B cell (primary cell): ENCODE measurements at regions not wholly inside any gene's neighbourhood (a gene's known extent, or its start where the extent isn't known, plus 50 kb on each side); places are given as distances from the start of the nearest gene placed in this dataset.

ENCODE experiments used
- ATAC-seq: fragments of 200-7000 bp; cut with Tn5 transposase; one replicate; pipeline ENCODE4 v1.10.0; 2021; ENCODE audit warnings: low read depth, mild to moderate bottlenecking, moderate number of reproducible peaks, moderate library complexity
- CTCF ChIA-PET: fragments of 350-600 bp; sonication (Branson Sonifier 250); formaldehyde crosslinking; loops from one replicate; lab custom pipeline; 2021; ENCODE audit warnings: antibody characterized with exemption, inconsistent platforms; lab: Charles Lee
- POLR2A ChIA-PET: fragments of 350-600 bp; sonication (Branson Sonifier 250); formaldehyde crosslinking; loops from one replicate; lab custom pipeline; 2021; ENCODE audit warnings: antibody characterized with exemption; lab: Charles Lee
- DNase-seq: peaks from one replicate; pipeline ENCODE4 v3.0.0; 2013
- H2AFZ ChIP-seq: 2 replicates; pipeline ENCODE4 v1.6.1; 2012; ENCODE audit warnings: mild to moderate bottlenecking, low read depth, low read length; ENCODE audit not compliant: insufficient read depth, poor library complexity, severe bottlenecking
- H3K27ac ChIP-seq, 2 donors: 1 replicate in 1 of 2; 2 replicates in 1 of 2; pipeline ENCODE4 v1.5.1; 2012 to 2013; ENCODE audit warnings: low read length in 2 of 2, mild to moderate bottlenecking in 2 of 2, moderate library complexity in 1 of 2
- H3K27me3 ChIP-seq, 4 experiments: fragments of 200-600 bp in 1 of 4; sonication (generic) in 1 of 4; replicated peaks in 1 of 4; 1 replicate in 2 of 4; 2 replicates in 2 of 4; pipeline versions ENCODE4 v1.6.1 to v1.7.0; 2013 to 2016; ENCODE audit warnings: low read length in 3 of 4, mild to moderate bottlenecking in 2 of 4, mixed read lengths in 1 of 4, moderate library complexity in 1 of 4; ENCODE audit not compliant: insufficient read depth in 4 of 4, control insufficient read depth in 3 of 4; ENCODE audit errors: control extremely low read depth in 1 of 4
- H3K36me3 ChIP-seq, 2 experiments: replicated peaks in 1 of 2; 1 replicate in 1 of 2; 2 replicates in 1 of 2; pipeline versions ENCODE4 v1.6.1 to v1.7.1; 2013; ENCODE audit warnings: low read length in 1 of 2; ENCODE audit not compliant: insufficient read depth in 2 of 2, control insufficient read depth in 1 of 2; ENCODE audit errors: control extremely low read depth in 1 of 2, extremely low read depth in 1 of 2
- H3K4me1 ChIP-seq, 2 donors: fragments of 200-600 bp in 1 of 2; sonication (generic) in 1 of 2; 1 replicate in 1 of 2; 2 replicates in 1 of 2; pipeline versions ENCODE4 v1.5.1 to v1.6.1; 2013 to 2017; ENCODE audit warnings: low read length in 2 of 2; ENCODE audit not compliant: control insufficient read depth in 2 of 2, insufficient read depth in 2 of 2
- H3K4me2 ChIP-seq: replicated peaks from 2 replicates; pipeline ENCODE3; 2012; ENCODE audit warnings: mild to moderate bottlenecking, low read depth, low read length; ENCODE audit not compliant: poor library complexity, severe bottlenecking
- H3K4me3 ChIP-seq, 5 experiments: fragments of 200-600 bp in 1 of 5; sonication (generic) in 1 of 5; 1 replicate in 3 of 5; 2 replicates in 2 of 5; pipeline versions ENCODE4 v1.5.1 to v1.7.0; 2011 to 2016; ENCODE audit warnings: low read length in 4 of 5, mild to moderate bottlenecking in 4 of 5, low read depth in 2 of 5, control low read depth in 1 of 5, moderate library complexity in 1 of 5; ENCODE audit not compliant: insufficient read depth in 1 of 5; ENCODE audit errors: control extremely low read depth in 1 of 5, extremely low read depth in 1 of 5
- H3K79me2 ChIP-seq: fragments of 200-600 bp; sonication (generic); one replicate; pipeline ENCODE4 v1.6.0; 2016; ENCODE audit warnings: low read length; ENCODE audit not compliant: control insufficient read depth, insufficient read depth
- H3K9ac ChIP-seq: fragments of 200-600 bp; sonication (generic); 2 replicates; pipeline ENCODE4 v1.6.1; 2017; ENCODE audit warnings: mild to moderate bottlenecking, low read length, moderate library complexity
- H3K9me3 ChIP-seq, 3 donors: one replicate each; pipeline versions ENCODE4 v1.6.1 to v1.7.1; 2013; ENCODE audit warnings: low read length in 2 of 3; ENCODE audit not compliant: control insufficient read depth in 2 of 3, insufficient read depth in 1 of 3; ENCODE audit errors: control extremely low read depth in 1 of 3
- H4K20me1 ChIP-seq: 2 replicates; pipeline ENCODE4 v1.6.0; 2012; ENCODE audit warnings: mild to moderate bottlenecking, low read length; ENCODE audit not compliant: insufficient read depth, control insufficient read depth, poor library complexity, severe bottlenecking
- H3K27ac Mint-ChIP-seq: one replicate; pipeline ENCODE4 v1.8.0; 2021; ENCODE audit warnings: mixed read lengths
- H3K27me3 Mint-ChIP-seq: one replicate; pipeline ENCODE4 v1.8.0; 2021; ENCODE audit warnings: mixed read lengths
- H3K4me1 Mint-ChIP-seq: one replicate; pipeline ENCODE4 v1.8.0; 2021; ENCODE audit warnings: mixed read lengths
- H3K4me3 Mint-ChIP-seq: one replicate; pipeline ENCODE4 v1.8.0; 2021; ENCODE audit warnings: mixed read lengths
- H3K9me3 Mint-ChIP-seq: one replicate; pipeline ENCODE4 v1.8.0; 2022; ENCODE audit warnings: mixed read lengths; ENCODE audit not compliant: insufficient read depth
- EZH2 ChIP-seq: IDR thresholded peaks from 2 replicates; pipeline ENCODE4 v1.6.1; 2012; ENCODE audit warnings: borderline replicate concordance, low read depth, mild to moderate bottlenecking, moderate library complexity, low read length; ENCODE audit not compliant: insufficient read depth, poor library complexity, severe bottlenecking
- WGBS: methylation state at CpG from one replicate; pipeline ENCODE4 v1.1.5; 2013; ENCODE audit warnings: missing lambda C conversion rate; ENCODE audit not compliant: insufficient coverage; 5-methylcytosine and 5-hydroxymethylcytosine counted together
- intact Hi-C: fragments of 100-400 bp; cut with micrococcal nuclease; formaldehyde crosslinking; loops from one replicate; pipeline ENCODE4 v1.10.0; 2022
- TF ChIP-seq, protein P1 (sequence below): fragments of 200-600 bp; IDR thresholded peaks from one replicate; pipeline ENCODE4 v1.8.0; 2022; ENCODE audit warnings: antibody characterized with exemption, mild to moderate bottlenecking

DNA sequence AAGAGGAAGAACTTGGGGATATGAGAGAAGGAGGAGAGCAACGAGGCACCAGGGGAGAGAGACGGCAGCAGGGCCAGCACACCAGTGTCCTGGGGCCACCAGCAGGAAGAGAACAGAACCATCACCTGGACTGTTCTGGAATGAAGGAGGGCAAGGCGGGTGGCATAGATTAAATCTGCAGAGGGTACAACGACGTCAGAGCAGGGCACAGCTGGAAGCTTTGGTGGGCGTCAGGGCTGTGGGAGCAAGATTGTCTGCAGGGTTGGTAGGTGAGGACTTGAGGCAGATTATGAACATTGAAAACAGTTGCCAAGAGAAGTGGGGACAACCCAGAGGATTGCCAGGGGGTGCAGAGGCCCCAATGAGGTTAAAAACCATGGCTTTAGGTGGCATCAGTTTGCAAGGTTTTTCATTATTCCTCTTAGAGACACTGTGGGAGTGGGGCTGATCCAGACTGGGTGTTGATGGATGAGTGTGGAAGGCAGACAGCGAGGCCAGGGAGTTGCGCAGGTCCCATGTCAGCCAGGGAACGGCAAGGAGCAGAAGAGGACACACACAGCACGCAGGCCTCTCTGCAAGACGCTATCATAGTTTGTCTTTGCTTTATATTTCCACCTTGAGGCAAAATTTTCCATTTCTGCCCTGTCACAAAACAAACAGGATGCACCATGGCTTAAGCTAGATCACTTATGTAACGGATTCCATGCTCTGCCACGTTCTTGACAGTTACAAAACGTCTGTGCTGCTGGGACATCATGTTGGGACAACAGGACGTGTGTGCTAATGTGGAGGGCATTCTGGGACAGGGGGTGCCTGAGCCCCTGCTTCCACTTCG, 52.5 kb upstream of the LEP start:
- peaks cover 9% of the 10 kb centered on the region for H3K4me1 Mint-ChIP-seq
- no peak for DNase-seq
- 79% methylated on average over 16 of the region's 16 CpGs for WGBS
- H3K27me3 ChIP-seq, result peaks cover 0 to 16% (median 1%) of the 10 kb centered on the region in 4 experiments
- ChIA-PET CTCF (interaction anchor here (1.1 kb wide), 1 partner anchor 53 kb away, joined by 4 read pairs; no protein-coding TSS in a partner anchor), POLR2A (no interaction called here)
- H3K27ac ChIP-seq, result no peak overlapping the region
- H3K4me3 Mint-ChIP-seq, result no peak overlapping the region
- no peak overlapping the region for H3K4me3 ChIP-seq
- H3K9me3 ChIP-seq, result peaks cover 0 to 11% (median 0%) of the 10 kb centered on the region in 3 donors
- H3K36me3 ChIP-seq, result no peaks in the 10 kb centered on the region
- H3K4me2 ChIP-seq, result no peak overlapping the region
- no peak for ATAC-seq
- H2AFZ ChIP-seq, result no peak overlapping the region
- no peak overlapping the region for H3K27ac Mint-ChIP-seq
- H3K79me2 ChIP-seq, result no peaks in the 10 kb centered on the region
- peaks cover 3% of the 10 kb centered on the region for H3K9me3 Mint-ChIP-seq
- intact Hi-C loops, result no loop called here
- peaks cover 5 to 8% of the 10 kb centered on the region in 2 donors for H3K4me1 ChIP-seq
- no peak for TF ChIP-seq EZH2
- TF ChIP-seq, protein P1, sequence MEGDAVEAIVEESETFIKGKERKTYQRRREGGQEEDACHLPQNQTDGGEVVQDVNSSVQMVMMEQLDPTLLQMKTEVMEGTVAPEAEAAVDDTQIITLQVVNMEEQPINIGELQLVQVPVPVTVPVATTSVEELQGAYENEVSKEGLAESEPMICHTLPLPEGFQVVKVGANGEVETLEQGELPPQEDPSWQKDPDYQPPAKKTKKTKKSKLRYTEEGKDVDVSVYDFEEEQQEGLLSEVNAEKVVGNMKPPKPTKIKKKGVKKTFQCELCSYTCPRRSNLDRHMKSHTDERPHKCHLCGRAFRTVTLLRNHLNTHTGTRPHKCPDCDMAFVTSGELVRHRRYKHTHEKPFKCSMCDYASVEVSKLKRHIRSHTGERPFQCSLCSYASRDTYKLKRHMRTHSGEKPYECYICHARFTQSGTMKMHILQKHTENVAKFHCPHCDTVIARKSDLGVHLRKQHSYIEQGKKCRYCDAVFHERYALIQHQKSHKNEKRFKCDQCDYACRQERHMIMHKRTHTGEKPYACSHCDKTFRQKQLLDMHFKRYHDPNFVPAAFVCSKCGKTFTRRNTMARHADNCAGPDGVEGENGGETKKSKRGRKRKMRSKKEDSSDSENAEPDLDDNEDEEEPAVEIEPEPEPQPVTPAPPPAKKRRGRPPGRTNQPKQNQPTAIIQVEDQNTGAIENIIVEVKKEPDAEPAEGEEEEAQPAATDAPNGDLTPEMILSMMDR, result no peak
- H4K20me1 ChIP-seq, result no peaks in the 10 kb centered on the region
- peaks cover 48% of the 10 kb centered on the region for H3K27me3 Mint-ChIP-seq
- no peak overlapping the region for H3K9ac ChIP-seq
